Left renal pelvis (tissue), 4 donors: ENCODE measurements at regions not wholly inside any gene's neighbourhood (a gene's known extent, or its start where the extent isn't known, plus 50 kb on each side); places are given as distances from the start of the nearest gene placed in this dataset.

Source experiments
- DNase-seq, 4 donors: peaks; one replicate each; pipeline ENCODE4 v3.0.0-alpha.2; 2013; ENCODE audit warnings: low read depth in 4 of 4, low spot score in 3 of 4

DNA sequence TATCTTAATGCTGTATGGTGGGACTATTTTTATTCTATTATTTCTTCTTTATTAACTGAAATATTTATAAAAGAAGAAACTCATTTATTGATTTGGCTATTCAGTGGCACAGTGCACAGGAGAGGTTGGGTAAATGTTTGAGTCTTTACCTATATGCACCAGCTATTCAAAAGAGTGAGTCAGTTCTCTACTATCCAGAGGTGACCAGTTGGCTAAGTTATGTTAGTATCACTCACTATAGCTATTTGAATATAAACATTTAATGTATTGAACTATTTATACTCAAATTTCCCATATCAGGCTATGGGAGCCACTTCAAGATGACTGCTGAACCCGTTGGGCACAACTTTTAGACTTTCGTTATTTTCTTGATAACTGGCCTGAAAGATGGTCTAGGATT, 106.1 kb upstream of the VEGFC start:
- DNase-seq, result no peak

DNA sequence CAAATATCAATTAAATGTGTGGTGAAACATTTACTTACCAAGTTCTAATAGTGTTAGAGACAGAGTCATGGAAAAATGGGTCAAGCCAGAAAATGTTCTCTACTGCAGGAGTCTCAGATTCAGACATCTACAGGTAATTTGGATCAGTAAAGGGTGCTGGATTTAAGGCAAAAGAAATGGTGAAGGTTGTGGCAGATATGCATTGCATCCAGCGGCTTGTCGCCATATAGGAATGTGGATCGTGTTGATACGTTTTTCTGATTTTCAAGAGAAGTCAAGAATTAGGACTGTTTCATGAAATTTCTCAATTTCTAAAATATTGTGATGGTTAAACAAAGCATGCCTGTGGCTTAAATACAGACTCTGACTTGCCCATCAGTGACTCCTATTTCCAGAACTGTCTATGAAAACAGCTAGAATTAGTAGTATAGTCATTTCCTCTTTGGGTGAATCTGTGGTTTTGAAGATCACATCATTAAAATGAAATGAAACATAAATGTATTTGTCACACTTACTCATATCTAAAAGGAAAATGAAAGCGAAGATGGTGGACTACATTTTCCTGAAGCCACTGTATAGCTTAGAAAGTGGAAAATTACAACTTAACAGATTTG, 110.1 kb upstream of the VEGFC start:
- no peak for DNase-seq

DNA sequence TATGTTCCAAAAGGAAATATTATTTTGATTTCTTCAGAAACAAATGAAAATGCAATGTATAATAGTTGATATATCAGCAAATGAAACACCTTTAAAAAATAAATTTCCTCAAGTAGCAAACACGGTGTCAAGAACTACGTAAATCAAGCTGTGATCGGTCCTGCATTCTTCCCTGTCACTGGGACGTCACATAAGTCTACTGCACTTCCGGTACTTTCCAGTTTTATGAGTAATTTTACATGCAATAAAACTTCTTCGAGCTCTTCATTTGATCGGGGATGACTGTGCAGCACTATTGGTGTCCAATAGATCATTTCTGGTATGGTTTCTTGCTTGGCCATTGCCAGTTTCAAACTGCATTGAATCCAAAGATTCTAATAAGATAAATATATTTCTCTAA, 114.0 kb upstream of the VEGFC start:
- DNase-seq, result no peak

DNA sequence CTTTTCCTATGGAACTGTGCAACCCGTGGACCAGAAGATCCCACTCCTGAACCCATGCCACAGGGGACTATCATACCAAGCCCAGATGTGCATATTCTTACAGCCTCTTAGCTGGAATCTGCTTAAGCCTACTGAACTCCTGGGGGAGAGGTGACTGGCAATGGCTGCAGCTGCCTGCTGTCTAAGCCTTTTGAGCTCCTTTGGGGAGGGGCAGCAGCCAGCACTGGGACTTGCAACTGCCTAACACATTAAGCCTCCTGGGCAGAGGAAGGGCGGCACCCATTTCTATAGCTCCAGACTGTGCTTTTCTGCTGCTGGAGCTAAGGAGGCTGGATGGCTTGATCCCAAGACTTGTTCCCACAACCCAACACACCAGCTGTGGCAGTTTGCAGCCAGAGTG, 117.9 kb upstream of the VEGFC start:
- DNase-seq, result no peak

DNA sequence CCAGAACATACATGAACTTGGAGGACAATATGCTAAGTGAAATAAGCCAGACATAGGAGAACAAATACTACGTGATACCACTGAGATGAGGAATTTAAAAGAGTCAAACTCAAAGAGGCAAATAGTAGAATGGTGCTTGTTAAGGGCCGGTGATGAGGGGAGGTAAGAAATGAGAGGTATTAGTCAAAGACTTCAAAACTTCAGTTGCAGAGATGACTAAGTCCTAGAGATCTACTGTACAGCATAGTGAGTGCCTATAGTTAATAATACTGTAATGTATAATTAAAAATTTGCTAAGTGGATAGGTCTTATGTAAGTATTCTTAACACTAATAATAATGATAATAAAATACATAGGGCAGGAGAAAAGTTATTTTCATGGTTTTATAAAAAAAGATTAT, 126.9 kb upstream of the VEGFC start:
- no peak for DNase-seq

DNA sequence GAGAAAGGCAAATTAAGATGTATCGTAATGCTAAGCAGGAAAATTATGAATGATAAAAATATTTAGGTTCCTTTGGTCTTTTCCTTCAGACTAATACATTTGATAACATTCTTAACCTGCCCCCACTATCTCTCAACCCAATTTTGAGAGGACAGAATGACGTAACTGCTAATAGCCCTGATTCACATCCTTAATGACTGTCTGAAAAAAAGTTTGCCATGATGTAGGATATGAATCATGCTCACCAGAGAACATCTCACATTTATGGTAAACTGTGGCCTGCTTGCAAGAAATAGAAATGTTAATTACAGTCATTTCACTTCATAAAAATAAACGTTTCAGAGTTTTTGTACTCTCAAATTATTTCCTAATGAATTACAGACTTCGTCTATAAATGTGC, 128.0 kb upstream of the VEGFC start:
- DNase-seq, result no peak

DNA sequence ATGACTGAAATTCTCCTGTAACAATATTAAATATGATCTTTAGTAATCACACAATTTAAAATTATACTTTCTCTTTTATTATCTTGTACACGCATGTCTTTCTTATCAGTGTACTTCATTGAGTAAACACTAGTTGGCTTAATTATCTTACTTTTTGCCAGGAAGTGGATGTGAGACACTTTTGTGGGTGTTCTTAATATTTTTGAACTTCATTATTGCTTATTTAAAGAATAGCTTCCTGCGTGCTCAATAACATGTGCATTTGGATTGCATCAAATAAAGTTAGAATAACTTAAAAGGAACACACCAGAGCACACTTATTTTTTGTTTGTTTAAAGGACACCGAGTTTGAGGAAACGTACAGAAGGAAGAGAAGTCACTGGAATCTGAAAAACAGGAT, 128.5 kb upstream of the VEGFC start:
- DNase-seq, result no peak

DNA sequence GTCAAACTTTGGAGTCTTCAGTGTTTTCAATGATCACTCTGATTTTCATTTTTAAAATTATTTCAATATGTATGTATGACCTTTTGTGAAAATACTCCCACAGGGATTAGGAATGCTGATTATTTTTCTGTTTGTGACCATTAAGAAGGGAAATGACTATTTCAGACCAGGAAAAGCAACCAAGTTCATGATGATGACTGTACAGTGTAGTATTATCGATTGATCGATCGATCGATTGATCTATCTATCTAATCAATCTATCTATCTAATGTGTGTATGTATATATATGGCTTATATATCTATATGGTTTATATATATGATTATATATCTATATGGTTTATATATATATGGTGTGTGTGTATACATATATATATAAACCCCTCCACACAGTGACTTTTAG, 131.5 kb upstream of the VEGFC start:
- DNase-seq, result no peak

DNA sequence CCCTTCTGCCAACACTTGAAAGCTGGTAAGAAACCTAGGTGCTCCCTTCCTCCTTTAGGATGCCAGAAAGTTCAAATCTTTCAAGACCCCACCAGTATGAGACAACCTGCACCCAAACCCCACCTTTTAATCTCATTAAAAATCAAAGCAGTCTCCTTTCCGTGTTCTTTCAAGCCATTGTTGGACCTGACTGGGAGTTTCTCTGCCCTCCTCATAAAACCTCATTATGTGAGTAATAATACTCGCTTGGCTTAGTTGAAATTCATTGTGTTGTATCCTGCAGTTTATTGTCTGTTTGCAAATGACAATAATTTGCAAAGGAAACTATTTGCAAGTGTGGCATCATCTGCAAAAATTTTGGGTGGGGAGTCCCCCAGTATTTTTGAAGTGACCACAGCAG, 133.2 kb upstream of the VEGFC start:
- DNase-seq, result no peak

DNA sequence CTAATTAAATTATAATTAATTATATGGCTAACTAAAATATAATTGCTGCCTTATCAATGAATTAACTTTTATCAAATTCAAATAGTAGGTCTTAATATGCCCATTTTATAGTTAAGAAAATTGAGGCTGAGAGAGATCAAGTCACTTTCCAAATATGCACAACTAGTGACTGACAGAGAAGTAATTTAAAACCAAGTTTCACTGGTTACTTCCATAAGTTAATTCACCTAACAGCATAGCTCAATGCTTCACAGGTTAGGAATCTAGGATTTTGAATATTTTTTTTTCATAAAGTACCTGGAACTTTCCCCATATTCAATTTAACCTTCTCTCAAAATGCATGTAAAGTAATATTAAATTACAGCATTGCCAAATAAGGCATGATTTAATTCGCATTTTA, 134.4 kb upstream of the VEGFC start:
- DNase-seq, result no peak

DNA sequence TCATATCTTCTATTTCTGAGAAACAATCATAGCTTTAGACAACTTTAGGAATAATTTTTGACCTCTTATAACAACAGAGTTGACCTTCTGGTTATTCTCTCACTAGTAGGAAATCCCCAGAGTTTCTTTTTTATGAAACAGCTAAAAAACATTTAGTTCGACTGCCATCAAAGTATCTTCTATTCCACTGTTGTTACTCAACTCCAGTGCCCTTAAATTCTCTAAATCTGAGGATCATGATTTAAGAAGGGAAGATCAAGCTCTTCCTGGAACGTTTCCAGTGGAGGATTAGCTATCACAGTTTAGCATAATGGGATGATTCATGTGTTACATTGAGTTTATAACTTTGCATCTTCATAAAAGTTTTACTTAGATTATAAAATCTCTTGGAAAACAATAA, 134.9 kb upstream of the VEGFC start:
- no peak for DNase-seq

DNA sequence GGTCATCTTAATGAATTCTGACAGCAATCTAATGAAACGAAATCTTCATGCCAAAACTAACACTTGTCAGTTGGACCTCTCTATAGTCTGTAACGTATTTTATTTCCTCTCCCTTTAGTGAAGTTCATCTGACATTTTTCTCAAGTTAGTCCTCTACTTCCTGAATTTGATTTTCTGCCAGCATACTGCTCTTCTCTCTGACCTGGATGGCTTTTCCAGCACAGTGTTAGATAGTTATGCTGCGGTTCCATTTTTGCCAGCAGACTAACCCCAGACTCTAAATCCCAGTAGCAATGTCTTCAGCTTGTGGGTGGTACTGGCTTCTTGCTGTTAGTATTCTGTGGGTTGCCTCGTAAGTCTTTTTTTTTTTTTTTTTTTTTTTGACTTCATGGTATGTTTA, 146.7 kb upstream of the VEGFC start:
- no peak for DNase-seq

DNA sequence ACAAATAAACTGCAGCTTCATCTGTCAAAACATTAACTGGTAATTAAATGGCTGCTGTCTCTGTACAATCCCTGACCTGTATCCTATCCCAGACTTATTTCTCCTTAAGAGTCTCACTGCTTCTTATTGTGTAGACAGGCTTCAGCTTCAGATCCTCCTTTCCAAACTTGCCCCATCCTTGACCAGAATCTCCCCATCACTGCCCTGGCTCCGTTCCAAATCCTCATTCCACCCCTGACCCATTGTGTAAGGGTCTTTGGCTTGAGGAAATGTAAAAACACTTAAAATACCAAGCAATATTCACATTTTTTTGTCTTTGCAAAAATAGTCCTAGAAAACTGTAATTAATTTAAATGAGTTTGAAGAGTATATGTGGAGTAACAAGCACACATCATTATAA, 152.6 kb upstream of the VEGFC start:
- DNase-seq, result no peak

DNA sequence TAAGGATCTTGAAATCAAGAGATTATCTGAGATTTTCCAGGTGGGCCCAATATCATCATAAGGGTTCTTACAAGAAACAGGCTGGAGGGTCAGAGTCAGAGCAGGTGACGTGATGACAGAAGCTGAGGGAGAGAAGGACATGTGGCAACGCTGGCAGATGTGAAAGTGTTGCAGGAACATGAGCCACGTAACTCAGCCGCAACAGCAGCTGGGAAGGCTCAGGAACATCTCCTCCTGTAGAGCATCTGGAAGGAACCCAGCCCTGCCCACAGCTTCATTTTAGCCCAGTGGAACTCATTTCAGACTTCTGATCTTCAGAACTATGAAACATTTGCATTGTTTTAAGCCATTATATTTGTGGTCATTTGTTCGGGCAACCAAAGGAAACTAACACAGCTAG, 156.3 kb upstream of the VEGFC start:
- DNase-seq, result no peak

DNA sequence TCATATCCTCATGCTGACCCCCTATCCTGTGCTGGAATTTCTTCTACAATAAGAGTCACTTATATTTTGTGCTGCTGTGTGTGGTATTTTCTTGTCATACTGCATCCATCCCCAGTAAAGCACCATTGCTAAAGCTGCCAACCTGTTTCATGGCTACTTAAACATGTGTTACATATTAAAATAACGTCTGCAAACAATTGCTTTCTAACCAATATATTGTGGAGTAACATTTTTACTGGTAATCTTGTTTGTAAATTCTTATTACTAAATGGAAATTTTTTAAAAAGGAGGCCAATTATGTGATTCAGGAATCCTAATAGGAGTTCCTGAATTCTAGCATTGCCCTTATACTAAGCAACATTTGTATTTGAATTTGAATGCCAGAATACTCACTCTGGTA, 160.3 kb upstream of the VEGFC start:
- no peak for DNase-seq

DNA sequence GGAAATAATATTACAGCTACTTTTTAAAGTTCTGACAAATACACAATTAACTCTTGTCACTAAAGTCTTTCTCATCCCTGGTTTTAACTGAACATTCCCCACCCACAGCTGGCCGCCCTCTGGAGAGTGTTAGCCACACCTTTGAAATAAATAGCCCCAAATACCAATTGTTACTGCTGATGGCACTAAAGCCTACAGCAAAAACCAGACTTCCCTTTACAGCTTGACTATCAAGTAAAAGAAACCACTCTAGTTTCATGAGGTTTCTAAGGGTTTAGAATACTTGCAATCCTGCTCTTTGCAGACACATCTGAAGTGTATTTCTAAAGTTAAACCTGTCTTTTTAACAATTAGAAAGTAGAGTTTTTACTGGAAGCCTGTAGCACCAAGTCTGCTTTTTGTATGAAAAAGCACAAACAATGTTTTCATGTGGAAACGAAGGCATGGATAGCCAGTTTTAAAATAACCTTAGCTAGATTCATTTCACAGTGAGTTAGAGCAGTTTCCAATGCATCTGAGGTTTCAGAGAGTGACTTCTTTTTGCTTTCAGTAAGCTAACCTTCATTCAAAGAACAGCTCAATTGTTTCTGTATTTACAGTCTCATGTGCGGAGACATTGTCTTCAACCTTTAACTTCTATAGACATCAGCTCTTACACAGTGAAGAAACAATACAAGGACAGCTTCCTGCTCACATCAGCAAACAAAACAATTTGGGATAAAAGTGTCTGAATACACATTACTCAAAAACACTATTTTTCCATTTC, 164.8 kb upstream of the VEGFC start:
- no peak for DNase-seq

DNA sequence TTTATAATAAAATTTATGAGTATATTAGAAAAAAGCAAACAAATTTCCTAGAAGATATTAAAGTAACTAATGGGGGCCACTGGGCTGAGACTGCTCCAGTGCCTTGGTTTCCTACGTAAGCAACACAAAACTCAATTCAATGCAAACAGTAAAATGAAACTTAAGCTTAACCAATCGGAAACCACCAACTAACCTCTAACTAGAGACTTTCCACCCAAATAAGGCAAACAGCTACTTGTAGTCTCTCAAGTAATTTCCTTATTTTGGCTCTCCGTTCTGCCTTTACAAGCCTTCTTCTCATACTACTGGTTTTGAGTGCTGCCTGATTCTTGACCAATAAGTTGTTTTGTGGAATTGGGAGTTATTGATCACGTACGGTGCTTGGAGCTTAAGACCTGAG, 167.3 kb upstream of the VEGFC start:
- DNase-seq, result no peak

DNA sequence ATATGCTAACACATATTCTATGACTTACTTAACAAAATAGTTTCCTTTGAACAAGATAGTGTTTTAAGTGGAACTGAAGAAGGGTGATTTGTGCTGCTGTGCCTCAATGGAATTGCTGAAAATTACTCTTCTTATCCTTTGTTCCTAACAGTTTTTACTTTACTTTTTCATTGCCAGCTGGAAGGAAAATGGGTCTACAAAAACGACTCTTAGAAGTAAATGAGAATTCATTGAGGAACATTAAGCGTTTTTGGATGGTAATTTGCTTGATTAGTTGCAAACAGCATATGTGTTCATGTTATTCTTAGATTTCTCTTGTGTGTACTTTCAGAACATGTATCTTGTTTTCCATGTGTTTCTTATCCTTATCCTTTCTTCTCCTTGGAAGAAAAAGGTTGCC, 170.4 kb upstream of the VEGFC start:
- no peak for DNase-seq

DNA sequence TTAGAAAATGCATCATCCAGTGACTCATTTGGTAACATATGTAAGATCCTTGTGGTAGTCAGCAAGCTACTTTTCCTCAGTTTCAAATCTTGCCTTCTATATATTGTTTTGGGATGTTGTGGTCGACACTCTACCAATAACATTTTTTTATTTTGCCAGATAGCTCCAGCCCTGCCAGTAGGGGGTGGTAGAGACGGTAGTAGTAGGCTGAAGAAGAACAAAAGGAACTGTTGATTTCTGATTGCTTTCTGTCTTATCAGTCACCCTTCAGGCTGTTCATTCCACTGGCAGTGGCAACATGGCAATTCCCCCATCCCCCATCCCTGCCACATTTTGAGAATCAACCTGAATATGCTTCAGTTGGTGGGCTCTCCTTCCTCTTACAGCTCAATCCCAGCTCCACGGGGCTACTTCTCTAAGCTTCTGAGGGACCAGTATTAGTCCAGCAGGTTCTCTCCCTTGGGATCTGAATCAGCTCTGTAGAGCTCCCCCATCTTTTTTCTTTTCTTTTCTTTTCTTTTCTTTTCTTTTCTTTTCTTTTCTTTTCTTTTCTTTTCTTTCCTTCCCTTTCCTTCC, 171.5 kb upstream of the VEGFC start:
- DNase-seq, result no peak

DNA sequence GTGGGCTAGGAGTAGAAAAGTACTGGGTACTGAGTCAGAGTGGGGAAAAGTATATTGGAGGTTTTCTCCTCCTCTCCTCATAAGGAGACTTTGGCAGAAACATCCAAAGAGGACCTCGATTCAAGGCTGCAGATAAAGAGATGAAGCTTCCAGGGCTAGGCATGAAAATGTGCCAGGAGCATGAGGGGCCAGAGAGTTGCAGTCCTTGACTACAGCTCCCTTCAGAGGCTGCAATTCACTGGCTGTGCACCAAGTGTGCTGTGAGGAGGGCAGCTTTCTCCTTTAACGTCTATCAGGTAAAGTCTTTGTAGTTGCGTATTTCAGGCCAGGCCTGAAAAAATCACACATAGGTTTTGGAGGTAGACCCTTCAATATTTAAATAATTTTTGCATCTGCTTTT, 174.9 kb upstream of the VEGFC start:
- no peak for DNase-seq

DNA sequence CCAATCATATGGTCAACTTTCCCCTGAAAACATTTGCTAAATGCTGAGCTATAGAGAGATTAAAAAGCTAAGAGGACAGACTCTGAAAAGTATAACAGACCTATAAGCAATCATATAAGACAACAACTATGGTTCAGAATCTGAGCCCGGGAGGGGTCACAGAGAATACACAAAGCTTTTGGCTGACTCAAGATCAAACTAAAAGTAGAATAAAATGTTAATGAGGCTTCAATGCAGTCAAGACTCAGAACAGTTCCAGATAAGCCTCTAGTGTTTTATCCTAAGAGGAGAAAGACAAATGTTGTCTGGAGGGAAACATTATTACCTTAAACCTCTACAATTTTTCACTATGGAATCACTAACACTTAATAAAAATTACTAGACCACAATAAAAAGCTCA, 175.4 kb upstream of the VEGFC start:
- DNase-seq, result no peak

DNA sequence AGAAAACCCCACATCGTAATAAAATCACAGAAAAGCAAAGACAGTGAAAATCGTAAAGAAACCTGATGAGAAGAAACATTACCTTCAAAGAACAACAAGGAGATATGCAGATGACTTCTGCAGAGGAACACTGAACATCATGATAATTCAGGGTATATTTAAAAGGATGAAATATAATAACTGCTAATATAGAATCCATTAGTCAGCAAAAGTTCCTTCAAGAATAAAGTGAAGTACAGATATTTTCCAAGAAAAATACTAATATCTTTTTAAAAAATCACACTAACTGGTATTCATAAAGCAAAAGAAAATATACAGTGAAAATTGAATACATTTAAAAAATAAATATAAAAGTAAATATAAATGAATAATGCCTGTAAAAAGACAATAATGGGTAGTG, 176.3 kb upstream of the VEGFC start:
- DNase-seq, result no peak

DNA sequence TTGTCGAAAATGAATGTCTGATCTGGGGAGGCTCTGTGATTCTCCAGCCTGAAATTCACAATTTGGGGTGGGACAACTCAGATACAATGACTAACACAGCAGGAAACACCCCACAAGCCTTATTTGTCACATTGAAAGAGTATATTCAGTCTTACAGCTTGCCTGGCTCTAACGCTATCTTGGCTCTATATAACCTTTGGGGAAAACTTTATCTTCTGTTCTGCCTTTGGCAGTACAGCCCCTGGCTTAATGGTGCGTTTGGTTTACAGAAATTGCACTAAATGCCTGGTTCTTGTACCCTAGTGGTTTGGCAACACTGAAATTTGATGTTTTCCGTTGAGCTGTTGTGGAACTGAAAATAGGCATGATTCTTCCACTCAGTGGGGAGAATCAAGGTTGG, 178.1 kb upstream of the VEGFC start:
- no peak for DNase-seq
